Activated CD8-positive, alpha-beta memory T cell treated with anti-CD3 and anti-CD28 coated beads for 4 hours (primary cell): ENCODE measurements at regions not wholly inside any gene's neighbourhood (a gene's known extent, or its start where the extent isn't known, plus 50 kb on each side); places are given as distances from the start of the nearest gene placed in this dataset.

Source experiments
- DNase-seq, 2 donors: peaks; one replicate each; pipeline ENCODE4 v3.0.0-alpha.2; 2020; ENCODE audit warnings: low read depth in 2 of 2

DNA sequence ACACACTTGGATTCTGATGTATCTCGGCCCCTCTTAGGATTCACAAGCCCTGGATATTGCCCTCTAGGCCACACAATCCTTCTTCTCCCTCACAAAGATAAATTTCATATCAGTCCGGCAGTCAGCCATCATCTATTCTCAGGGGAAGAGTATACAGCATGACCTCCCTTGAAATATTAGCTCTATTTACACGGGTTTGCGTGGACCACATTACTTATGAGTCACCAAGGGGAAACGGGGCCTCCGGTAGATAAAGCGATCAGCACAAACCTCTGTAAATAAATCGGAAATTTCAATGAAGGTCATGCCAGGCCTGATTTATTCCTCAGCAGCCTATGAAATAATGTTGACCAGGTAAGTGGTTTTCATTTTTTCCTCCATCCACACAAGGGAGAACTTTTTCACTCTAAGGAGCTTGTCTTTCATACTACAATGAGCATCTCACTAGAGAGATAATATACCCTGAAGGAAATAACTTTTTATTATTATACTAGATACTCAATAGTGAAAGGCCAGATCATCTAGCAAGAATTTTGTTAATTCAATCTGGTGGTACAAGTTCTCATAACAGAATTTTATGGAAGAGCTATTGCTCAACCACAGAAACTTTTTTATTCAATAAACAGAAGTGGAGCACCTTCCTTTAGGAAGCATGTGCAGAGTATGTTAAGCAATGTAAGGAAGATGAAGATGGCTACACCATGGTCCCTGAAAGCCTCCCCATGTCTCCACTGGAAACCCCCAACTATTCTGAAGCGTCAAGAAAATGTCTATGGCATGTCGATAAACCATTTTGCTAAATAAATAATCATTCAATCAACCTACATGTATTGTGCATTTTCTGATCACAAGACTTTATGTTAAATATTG lies 125.2 kb upstream of the PIK3C3 start:
- DNase-seq = no peak

GRCh38 chr18:41828137-41828536 lies 126.9 kb upstream of the PIK3C3 start:
- no peak for DNase-seq

DNA sequence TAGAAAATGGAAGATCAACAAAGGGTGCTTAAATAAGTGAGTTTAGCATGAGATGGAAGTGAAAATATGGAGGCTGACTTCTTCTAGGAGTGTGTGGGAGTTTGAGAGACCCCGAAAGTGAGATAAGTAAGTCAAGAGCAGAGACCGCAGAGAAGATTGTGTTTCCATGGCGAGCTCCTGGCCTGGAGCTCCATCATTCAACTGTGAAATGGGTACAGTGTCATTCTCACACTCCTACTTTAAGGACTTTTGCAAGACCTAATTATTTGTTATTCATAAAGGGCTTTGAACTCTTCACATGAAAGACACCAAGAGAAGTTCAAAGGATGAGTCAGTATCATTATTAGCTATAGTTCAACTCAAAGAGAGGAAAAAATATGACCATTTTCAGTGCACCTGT lies 134.2 kb upstream of the PIK3C3 start:
- DNase-seq = no peak

DNA sequence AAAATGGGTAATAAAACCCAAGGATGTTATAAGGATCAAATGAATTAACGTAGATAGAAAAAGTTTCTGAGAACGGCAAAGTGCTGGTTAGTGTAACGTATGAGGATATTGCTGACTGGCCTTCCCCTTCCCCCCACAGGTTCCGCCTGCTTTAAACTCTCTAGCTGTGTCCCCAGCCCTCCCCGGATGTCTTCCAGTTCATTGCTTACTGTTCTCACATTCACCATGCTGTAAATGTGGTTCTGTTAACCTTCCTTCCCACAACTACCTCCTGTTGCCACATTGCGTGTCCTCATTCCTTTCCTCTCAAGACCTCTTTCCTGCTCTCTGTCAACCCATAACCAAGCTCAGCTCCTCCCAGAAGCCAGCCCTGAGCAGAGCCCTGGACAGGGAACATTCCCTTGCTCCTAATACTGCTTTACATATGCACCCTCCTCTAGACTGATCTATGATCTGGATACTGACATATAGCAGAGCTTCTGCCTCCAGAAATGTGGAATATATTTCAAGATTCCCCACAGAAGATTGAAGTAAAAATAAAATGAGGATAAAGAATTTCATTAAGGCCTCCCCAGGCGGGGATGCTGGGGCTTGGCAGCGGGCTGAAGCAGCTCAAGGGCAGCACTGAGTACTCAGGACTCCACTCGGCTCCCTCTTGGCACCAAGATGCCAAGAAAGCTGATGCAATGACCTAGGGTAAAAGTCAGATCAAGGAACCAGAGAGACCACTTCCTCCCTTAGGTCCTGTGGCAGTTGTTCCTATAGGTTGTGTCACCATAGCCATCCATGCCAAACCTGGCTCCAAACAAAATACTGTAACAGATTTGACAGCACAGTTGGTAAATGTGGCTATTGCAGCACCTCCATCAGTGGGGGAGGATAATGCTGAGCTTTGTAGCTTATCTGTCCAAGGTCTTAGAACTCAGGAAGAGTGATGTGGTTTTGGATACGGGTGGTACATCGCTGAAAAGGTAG lies 136.4 kb upstream of the PIK3C3 start:
- no peak for DNase-seq

DNA sequence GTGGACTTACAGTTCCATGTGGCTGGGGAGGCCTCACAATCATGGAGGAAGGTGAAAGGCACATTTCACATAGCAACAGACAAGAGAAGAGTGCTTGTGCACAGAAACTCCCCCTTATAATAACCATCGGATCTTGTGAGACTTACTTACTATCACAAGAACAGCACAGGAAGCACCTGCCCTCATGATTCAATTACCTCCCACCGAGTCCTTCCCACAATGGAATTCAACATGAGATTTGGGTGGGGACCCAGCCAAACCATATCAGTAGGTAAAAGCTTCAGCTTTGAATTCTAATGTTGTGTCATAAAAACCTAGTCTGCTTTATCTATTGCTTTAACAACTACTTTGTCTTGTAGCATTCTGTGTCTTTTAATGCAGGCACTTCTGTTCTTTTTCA lies 140.4 kb upstream of the PIK3C3 start:
- DNase-seq = no peak

DNA sequence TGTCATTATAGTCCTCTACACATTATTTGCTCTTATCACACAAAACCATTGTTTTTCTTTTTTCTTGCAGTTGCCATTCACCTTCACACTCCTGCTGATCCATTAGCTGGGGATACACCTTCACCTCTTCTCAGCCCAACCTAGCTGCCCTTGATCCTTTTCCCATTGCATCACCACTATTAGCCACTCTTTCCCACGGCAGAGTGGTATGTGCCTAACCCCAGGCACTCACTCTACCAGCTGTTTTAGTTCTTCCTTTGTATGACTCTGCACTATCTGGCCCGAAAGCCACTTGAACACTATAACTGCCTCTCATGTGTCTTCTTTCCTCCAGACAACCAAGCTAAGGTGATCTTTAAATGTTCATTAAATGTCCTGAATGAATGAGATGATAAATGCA lies 145.4 kb upstream of the PIK3C3 start:
- DNase-seq = no peak

- no peak for DNase-seq
Measured at GRCh38 chr18:41805341-41805740, 149.7 kb upstream of the PIK3C3 start.

DNA sequence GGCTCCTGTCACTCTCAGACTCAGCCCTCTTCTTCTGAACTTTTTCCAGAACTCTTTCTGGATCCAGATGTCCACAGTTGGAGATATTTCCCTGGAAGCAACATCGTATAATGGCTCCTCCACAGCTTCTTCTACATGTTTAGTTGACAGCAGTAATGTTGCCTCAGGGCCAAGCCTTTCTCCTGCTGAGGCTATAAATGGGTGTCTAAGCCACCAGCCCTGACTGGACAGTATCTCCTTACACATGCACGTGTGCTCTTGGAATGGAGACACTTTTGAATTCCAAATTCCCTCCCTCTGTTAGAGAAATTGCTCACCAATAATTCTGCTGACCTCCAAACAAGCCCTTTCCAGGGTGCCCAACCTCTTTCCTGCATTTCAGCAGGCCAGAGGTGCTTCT lies 156.2 kb upstream of the PIK3C3 start:
- no peak for DNase-seq

- DNase-seq = no peak
Measured at GRCh38 chr18:41790687-41791086, 164.3 kb upstream of the PIK3C3 start.

DNA sequence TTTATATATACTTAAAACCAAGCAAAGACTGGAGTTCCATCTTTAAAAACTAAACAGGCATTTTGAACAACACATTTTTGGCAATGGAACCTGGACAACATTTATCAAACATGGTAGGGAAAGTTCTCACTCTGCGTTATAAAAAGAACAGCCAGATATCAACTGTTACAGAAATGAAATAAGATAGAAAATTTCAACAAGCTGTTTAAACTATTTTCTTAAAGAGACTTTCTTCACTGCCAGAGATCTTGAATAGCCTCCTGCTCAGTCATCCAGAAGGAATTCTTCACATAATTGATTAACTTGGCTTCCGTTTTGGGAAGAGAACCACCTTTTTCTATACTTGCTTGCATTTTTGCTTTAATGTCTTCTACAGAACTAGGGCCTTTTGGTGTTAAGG lies 166.0 kb upstream of the PIK3C3 start:
- DNase-seq = no peak

DNA sequence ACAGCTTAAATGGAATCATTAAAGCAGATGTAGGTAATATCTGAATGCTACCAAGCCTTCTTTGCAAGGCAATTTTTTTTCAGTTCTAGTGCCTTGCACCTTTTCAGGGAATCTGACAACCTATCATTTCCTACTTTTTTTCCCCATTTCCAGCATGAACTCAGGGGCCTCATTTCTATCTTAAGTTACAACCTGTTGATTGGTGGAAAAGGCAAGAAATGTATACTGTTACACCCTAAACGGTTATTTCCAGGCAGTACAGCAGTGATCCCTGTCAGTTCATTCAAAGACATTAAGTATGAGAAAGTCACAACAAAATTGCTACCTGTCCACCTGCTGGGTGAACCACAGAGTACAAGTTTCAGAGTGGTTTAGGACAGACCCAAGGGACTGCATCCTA lies 171.2 kb upstream of the PIK3C3 start:
- no peak for DNase-seq

GRCh38 chr18:41783065-41783818 lies 171.8 kb upstream of the PIK3C3 start:
- DNase-seq = no peak

DNA sequence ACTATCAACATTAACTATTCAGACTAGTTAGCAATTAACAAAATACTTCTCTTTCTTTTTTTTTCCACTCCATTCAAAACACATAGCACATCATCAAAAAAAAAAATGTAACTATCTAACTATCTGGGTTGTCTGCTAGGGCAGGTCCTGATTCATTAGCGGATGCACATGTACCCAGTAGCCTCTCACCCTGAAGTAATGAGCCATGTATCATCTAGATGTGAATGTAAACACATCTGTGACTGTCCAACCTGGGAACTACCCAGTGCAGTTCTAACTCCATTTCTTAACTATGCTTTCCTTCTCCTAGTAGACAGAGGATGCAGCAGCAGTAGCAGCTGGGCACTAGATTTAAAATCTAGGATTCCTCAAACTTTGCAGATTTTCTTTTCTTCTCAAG lies 183.1 kb upstream of the PIK3C3 start:
- DNase-seq = no peak

- no peak for DNase-seq
Measured at GRCh38 chr18:41769265-41769664, 185.8 kb upstream of the PIK3C3 start.

DNA sequence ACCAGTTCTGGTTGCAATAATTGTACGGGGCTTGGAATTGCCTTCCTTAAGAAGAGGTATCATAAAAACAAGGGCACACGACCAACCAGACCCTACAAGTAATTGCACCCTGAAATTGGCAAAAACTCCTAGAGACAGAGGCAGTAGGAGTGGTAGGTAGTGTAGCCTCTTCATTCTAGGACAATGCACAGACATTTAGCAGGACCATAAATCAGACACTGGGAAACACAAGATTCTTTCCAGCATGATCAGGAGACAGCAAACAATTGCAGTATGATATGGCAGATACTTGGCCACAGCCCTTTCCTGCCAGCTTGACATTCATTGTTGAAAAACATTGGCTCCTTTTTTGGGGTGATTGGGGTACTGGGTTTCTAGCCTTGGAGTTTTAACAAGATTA lies 186.6 kb upstream of the PIK3C3 start:
- no peak for DNase-seq

GRCh38 chr18:41767960-41768359 lies 187.1 kb upstream of the PIK3C3 start:
- no peak for DNase-seq

DNA sequence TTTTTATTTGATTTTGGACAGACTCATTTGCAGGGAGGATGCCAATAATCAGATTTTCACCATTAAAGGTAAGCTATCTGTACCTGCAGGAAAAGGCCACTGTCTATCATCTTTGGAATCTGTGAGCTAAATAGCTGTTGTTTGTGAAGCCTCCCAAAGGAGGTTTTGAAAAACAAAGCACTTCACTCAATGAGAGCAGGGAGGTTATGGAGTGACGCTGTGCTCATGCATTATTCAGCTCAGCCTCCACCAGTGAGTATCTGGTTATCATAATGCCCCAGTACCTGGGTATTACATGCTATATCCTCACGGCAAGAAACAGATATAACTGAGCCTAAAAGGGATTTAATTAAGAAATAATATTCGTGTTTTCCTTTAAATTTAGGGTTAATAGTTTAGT lies 189.6 kb upstream of the PIK3C3 start:
- DNase-seq = no peak

DNA sequence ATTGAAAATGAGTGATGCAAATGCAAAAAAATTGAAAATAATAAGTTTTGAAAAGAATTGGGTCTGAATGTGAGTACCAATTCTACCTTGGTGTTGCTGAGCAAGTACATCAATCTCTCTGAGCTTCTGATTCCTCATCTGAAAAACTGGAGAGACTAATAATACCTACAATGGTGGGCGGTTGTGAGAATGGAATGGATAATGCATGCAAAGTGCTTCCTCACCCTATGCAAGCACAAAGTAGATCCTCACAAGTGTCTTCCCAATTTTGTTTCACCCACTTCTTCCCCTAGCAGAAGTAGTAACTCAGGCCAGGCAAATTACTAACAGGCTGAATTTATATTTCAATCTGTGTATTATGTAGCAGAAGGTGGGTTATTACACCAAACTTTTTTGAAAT lies 191.7 kb upstream of the PIK3C3 start:
- DNase-seq = no peak

DNA sequence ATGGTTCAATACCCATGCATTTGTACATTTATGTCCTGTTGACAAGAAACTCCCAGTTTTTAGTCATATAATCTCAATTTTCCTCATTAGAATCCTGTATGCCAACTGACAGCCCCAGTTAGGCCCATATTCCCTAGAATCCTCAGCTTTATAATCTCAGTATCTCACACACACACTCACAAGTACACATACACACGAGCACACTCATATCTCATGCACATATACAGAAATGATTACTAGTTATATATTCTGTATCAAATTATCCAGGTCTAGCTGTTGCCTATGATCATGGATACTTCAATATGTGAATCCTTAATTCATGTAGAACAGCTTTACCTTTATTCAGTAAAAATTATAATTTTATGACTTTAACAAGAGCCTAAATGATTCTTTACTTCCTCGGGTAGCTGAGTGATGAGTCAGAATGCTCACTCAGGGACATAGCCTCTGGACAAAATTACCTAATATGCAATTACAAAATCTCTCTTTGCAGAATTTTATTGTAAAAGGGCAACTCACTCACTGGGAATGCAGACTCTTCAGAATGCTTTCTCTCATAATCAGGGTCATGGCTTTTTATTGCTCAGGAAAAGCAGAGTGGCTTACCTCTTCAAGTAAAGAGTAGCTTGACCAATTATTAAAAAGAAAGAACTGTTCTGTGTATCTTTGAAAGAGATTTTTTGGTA lies 193.6 kb upstream of the PIK3C3 start:
- DNase-seq = no peak

DNA sequence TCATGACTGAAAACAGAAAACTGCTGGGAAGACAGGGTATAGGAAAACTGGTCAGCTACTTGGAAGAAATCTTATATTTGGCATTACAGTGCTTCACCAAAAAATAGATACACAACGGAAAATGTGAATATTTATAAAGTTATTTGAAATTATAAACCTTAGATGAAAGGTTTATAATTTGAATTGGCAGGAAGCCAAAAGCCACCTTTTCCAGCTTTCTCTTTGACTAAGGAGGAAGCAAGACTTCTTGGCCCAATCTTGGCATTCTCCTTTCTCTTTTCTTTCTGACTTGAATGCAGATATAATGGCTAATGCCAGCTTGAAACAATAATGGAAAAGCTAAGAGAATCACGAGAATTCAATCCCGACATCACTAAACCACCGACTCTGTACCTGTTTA lies 196.5 kb upstream of the PIK3C3 start:
- no peak for DNase-seq

DNA sequence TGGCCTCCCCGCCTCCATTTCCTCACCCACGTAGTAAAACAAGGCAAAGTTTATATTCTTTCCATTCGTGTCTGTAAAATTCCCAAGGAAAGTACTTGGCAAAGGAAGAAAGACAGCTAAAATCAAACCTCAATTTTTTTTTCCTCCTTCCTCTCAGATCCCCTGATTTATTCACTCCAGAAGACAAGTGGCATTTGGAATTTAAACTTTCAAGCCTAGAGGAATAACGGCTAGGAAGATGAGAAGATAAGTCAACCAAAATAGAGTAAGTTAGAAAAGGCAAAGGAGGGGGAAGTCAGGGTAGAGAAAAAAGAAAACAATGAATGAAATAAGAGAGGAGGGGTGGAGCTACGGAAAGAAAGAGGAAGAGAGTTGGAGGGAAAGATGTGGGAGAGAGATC lies 198.9 kb upstream of the PIK3C3 start:
- DNase-seq = no peak

DNA sequence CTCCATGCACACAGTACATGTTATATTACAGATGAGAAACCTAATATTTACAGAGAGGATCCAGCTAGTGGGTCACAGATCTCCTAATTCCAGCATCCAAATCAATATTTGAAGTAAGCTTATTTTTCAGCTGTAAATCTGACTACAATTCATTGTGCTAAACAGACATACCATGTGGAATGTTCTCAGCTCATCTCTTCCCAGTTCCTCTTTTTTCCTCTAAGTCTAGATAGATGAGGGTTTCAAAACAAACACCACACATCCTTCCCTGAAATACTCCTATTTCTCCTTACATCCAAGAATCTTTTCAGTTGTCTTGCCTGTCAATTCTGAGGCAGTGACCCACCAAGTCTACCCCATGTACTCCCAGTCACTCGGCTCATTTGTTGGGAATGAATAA lies 200.7 kb upstream of the PIK3C3 start:
- no peak for DNase-seq
